Glutamatergic neuron (in vitro differentiated cells): ENCODE measurements at regions not wholly inside any gene's neighbourhood (a gene's known extent, or its start where the extent isn't known, plus 50 kb on each side); places are given as distances from the start of the nearest gene placed in this dataset.

Experiments
- DNase-seq: peaks from one replicate; pipeline ENCODE4 v3.0.0; 2022
- H3K27ac Mint-ChIP-seq: one replicate; pipeline ENCODE4 v1.8.0; 2020; ENCODE audit warnings: mild to moderate bottlenecking, mixed read lengths, inconsistent platforms; ENCODE audit not compliant: unreplicated experiment
- H3K27me3 Mint-ChIP-seq: one replicate; pipeline ENCODE4 v1.8.0; 2020; ENCODE audit warnings: mild to moderate bottlenecking, moderate library complexity, mixed read lengths, inconsistent platforms; ENCODE audit not compliant: unreplicated experiment
- H3K36me3 Mint-ChIP-seq: one replicate; pipeline ENCODE4 v1.8.0; 2020; ENCODE audit warnings: mild to moderate bottlenecking, mixed read lengths, inconsistent platforms; ENCODE audit not compliant: unreplicated experiment
- H3K4me1 Mint-ChIP-seq: one replicate; pipeline ENCODE4 v1.8.0; 2020; ENCODE audit warnings: mild to moderate bottlenecking, low read depth, mixed read lengths, inconsistent platforms; ENCODE audit not compliant: unreplicated experiment
- H3K4me3 Mint-ChIP-seq: one replicate; pipeline ENCODE4 v1.8.0; 2020; ENCODE audit warnings: mild to moderate bottlenecking, mixed read lengths, inconsistent platforms; ENCODE audit not compliant: unreplicated experiment
- H3K9me3 Mint-ChIP-seq: one replicate; pipeline ENCODE4 v1.8.0; 2020; ENCODE audit warnings: mild to moderate bottlenecking, moderate library complexity, mixed read lengths, inconsistent platforms; ENCODE audit not compliant: unreplicated experiment
- TF ChIP-seq, protein P1 (sequence below): fragments of 200-600 bp; sonication (generic); IDR thresholded peaks from one replicate; pipeline ENCODE4 v1.5.0; 2021; ENCODE audit not compliant: partially characterized antibody, unreplicated experiment

DNA sequence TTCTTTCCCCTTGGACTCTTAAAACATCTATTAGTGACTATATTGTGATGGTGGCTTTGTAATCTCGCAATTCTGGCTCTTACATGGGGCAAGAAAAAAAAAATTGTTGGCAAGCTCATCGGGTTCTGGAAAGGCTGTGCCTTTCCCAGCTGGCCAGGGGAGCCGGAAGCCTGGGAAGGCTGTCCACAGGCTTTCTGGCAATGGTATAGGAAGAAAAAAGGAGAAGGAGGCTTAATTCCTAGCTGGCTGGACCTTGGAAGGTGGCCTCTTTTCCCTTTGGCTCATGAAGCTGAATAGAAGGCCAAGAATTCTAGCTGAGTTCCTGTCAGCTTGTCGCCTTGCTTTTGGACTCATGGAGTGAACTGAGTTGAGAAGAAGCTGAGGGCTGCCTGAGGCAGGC lies 243.5 kb upstream of the SEMA6D start:
- Mint-ChIP-seq H3K4me3 (no peak overlapping the region), H3K4me1 (peaks cover 21% of the 10 kb centered on the region), H3K36me3 (peaks cover 5% of the 10 kb centered on the region), H3K27me3 (peaks cover 1% of the 10 kb centered on the region), H3K27ac (no peak overlapping the region), H3K9me3 (peaks cover 12% of the 10 kb centered on the region)
- no peak for DNase-seq
- TF ChIP-seq, protein P1, sequence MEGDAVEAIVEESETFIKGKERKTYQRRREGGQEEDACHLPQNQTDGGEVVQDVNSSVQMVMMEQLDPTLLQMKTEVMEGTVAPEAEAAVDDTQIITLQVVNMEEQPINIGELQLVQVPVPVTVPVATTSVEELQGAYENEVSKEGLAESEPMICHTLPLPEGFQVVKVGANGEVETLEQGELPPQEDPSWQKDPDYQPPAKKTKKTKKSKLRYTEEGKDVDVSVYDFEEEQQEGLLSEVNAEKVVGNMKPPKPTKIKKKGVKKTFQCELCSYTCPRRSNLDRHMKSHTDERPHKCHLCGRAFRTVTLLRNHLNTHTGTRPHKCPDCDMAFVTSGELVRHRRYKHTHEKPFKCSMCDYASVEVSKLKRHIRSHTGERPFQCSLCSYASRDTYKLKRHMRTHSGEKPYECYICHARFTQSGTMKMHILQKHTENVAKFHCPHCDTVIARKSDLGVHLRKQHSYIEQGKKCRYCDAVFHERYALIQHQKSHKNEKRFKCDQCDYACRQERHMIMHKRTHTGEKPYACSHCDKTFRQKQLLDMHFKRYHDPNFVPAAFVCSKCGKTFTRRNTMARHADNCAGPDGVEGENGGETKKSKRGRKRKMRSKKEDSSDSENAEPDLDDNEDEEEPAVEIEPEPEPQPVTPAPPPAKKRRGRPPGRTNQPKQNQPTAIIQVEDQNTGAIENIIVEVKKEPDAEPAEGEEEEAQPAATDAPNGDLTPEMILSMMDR = no peak

DNA sequence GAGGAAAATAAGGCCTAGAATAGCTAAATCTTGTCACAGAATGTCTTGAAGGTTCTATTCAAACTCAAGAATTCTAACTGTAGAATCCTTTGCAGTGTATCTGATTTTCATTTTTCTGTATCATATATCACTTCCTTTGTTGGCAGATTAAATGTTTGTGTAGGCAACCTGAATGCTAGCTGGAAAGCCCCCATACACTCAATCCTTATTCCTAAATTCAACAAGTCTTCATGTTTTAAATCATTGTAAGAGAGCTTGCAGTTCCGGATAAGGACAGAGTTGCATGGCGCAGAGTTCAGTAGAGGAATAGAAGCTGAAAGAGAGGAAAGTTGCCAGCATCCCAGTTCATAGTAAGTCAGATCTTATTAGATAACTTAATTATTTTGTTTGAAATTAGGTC lies 242.0 kb upstream of the SEMA6D start:
- peaks cover 14% of the 10 kb centered on the region for H3K9me3 Mint-ChIP-seq
- no peak overlapping the region for H3K4me3 Mint-ChIP-seq
- DNase-seq = no peak
- TF ChIP-seq, protein P1 = no peak
- peaks cover 1% of the 10 kb centered on the region for H3K27me3 Mint-ChIP-seq
- H3K27ac Mint-ChIP-seq = no peak overlapping the region
- peaks cover 15% of the 10 kb centered on the region for H3K36me3 Mint-ChIP-seq
- peaks cover 21% of the 10 kb centered on the region for H3K4me1 Mint-ChIP-seq

DNA sequence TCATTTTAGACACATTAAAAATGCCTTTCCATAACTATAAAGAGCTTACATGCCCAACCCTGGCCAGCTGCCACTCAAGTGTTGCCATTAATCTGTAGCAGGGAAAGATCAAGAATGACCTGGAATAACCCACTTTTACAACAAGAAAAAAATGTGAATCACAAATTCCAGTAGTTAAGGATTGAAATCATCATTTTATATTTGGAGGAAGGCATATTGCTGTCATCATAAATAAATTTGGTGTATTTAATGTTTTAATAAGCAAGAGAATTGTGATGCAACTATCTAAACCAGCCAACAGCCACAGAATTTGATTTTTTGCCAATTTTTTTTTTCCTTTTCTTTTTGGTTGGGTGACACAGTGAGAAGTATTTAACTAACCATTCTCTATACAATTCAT lies 240.0 kb upstream of the SEMA6D start:
- H3K9me3 Mint-ChIP-seq = peaks cover 12% of the 10 kb centered on the region

DNA sequence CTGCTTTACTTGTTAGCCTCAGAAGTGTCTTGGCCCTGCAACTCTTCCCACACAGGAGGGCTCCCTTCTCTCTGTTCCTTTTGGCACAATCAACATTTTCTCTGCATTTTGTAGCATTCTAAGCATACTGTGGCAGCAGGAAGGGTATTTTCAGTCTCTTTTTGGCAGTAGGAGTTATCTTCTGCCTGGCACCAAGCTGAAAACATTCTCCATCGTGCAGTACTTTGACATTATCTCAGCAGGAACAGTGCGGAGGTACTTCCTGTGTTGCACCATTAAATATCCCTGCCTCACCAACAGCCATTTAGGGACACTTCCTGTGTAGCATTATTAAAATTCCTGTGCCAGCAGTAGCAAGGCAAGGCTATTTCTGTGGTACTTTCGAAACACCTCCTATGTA lies 233.2 kb upstream of the SEMA6D start:
- Mint-ChIP-seq H3K27me3 (peaks cover 2% of the 10 kb centered on the region), H3K4me3 (no peak overlapping the region), H3K36me3 (peaks cover 8% of the 10 kb centered on the region), H3K9me3 (peaks cover 8% of the 10 kb centered on the region), H3K27ac (no peak overlapping the region), H3K4me1 (no peaks in the 10 kb centered on the region)
- no peak for DNase-seq
- TF ChIP-seq, protein P1 = no peak

More for the DNA sequence above, 240.0 kb upstream of the SEMA6D start:
- Mint-ChIP-seq H3K27me3 (peaks cover 2% of the 10 kb centered on the region), H3K4me3 (no peak overlapping the region), H3K27ac (no peak overlapping the region), H3K36me3 (peaks cover 15% of the 10 kb centered on the region), H3K4me1 (peaks cover 8% of the 10 kb centered on the region)
- no peak for DNase-seq
- TF ChIP-seq, protein P1 = no peak

DNA sequence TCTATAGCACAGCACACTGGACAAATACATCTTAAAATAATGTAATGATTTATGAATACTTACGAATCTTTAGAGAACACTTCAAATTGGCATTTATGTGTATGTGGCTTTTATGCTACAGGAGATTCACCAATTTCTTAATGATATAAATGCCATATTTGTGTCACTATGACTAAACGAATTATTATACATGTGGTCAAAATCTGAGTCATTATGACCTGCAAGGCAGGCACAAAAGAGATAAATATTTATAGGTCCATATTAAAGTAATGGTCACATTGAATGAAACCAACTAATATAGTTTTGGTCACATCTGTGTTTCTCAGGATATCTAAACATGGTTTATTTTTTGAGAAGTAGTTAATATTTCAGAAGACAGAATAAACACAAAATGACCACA lies 232.3 kb upstream of the SEMA6D start:
- H3K36me3 Mint-ChIP-seq = peaks cover 3% of the 10 kb centered on the region
- H3K27ac Mint-ChIP-seq = no peak overlapping the region
- no peak for DNase-seq
- TF ChIP-seq, protein P1 = no peak
- no peak overlapping the region for H3K4me3 Mint-ChIP-seq
- peaks cover 10% of the 10 kb centered on the region for H3K9me3 Mint-ChIP-seq
- H3K4me1 Mint-ChIP-seq = no peaks in the 10 kb centered on the region
- H3K27me3 Mint-ChIP-seq = peaks cover 2% of the 10 kb centered on the region
